C1 segment of cervical spinal cord (tissue), 14 donors: ENCODE measurements at regions not wholly inside any gene's neighbourhood (a gene's known extent, or its start where the extent isn't known, plus 50 kb on each side); places are given as distances from the start of the nearest gene placed in this dataset.
"Not testable (repeated sequence)": the region's sequence is repeated elsewhere in the genome, so short reads cannot be mapped to it uniquely, and the experiment has no call there.

Source experiments
- DNase-seq, 14 donors: peaks; one replicate each; lab custom pipeline; 2025; lab: John Stamatoyannopoulos, UW

- DNase-seq = no peak
Observed at GRCh38 chr13:109331011-109331433, 455.4 kb downstream of the IRS2 start.

GRCh38 chr13:109330123-109330522, 456.3 kb downstream of the IRS2 start:
- no peak for DNase-seq

GRCh38 chr13:109329175-109329574, 457.2 kb downstream of the IRS2 start:
- no peak for DNase-seq

- DNase-seq = no peak
Observed at GRCh38 chr13:109326601-109327000, 459.8 kb downstream of the IRS2 start.

- no peak for DNase-seq
Observed at GRCh38 chr13:109323338-109323737, 463.0 kb downstream of the IRS2 start.

- DNase-seq = no peak
Observed at GRCh38 chr13:109318945-109319590, 467.3 kb downstream of the IRS2 start.

GRCh38 chr13:109315481-109315880, 470.9 kb downstream of the IRS2 start:
- no peak for DNase-seq

- DNase-seq = no peak
Observed at GRCh38 chr13:109314101-109314500, 472.3 kb downstream of the IRS2 start.

GRCh38 chr13:109312399-109312798, 474.0 kb downstream of the IRS2 start:
- no peak for DNase-seq

- not testable (repeated sequence) for DNase-seq
Observed at GRCh38 chr13:109311431-109311976, 474.9 kb downstream of the IRS2 start.

- DNase-seq = no peak
Observed at GRCh38 chr13:109309625-109310363, 476.6 kb downstream of the IRS2 start.

GRCh38 chr13:109307027-109307426, 479.4 kb downstream of the IRS2 start:
- no peak for DNase-seq

GRCh38 chr13:109301726-109302125, 484.7 kb downstream of the IRS2 start:
- no peak for DNase-seq

GRCh38 chr13:109301276-109301675, 485.1 kb downstream of the IRS2 start:
- no peak for DNase-seq

- DNase-seq = no peak
Observed at GRCh38 chr13:109297628-109298027, 488.8 kb downstream of the IRS2 start.

GRCh38 chr13:109293166-109293565, 493.2 kb downstream of the IRS2 start:
- DNase-seq = no peak

GRCh38 chr13:109288151-109288709, 498.2 kb downstream of the IRS2 start:
- DNase-seq = no peak

GRCh38 chr13:109287553-109287952, 498.8 kb downstream of the IRS2 start:
- no peak for DNase-seq

- no peak for DNase-seq
Observed at GRCh38 chr13:109285586-109285985, 500.8 kb downstream of the IRS2 start.

GRCh38 chr13:109281903-109282635, 504.3 kb downstream of the IRS2 start:
- no peak for DNase-seq

GRCh38 chr13:109281017-109281902, 505.1 kb downstream of the IRS2 start:
- DNase-seq = no peak
